SK-N-SH (cell line): ENCODE measurements at regions not wholly inside any gene's neighbourhood (a gene's known extent, or its start where the extent isn't known, plus 50 kb on each side); places are given as distances from the start of the nearest gene placed in this dataset.

Experiments used
- CTCF ChIA-PET: fragments of 300-600, 350-600 bp; formaldehyde crosslinking; extraction: SDS; loops from one replicate; lab custom pipeline; 2021; lab: Yijun Ruan, JAX
- POLR2A ChIA-PET: fragments of 350-600 bp; sonication (Branson Sonifier 250); formaldehyde crosslinking; extraction: SDS; loops from one replicate; lab custom pipeline; 2020; ENCODE audit warnings: antibody characterized with exemption, inconsistent platforms; lab: Yijun Ruan, JAX
- DNase-seq: peaks from one replicate; pipeline ENCODE4 v3.0.0; 2012
- H2AFZ ChIP-seq: fragments of 200-600 bp; sonication (generic); 2 replicates; pipeline ENCODE4 v1.8.1; 2016; ENCODE audit warnings: antibody characterized with exemption, mild to moderate bottlenecking, low read depth
- H3F3A ChIP-seq: fragments of 200-600 bp; sonication (generic); replicated peaks from 2 replicates; pipeline ENCODE3; 2016; ENCODE audit warnings: antibody characterized with exemption, mild to moderate bottlenecking; ENCODE audit not compliant: insufficient read depth
- H3K27ac ChIP-seq, 2 experiments: fragments of 200-500 bp in 1 of 2; fragments of 200-600 bp in 1 of 2; sonication (Bioruptor generic) in 1 of 2; sonication (generic), shearing (Covaris generic) in 1 of 2; 2 replicates each; pipeline versions ENCODE4 v1.5.1 to v1.6.1; 2014 to 2016; ENCODE audit warnings: low read depth in 2 of 2, inconsistent platforms in 1 of 2, low read length in 1 of 2, mild to moderate bottlenecking in 1 of 2, mixed read lengths in 1 of 2
- H3K27me3 ChIP-seq: fragments of 200-600 bp; sonication (generic), shearing (Covaris generic); 2 replicates; pipeline ENCODE4 v1.6.1; 2016; ENCODE audit warnings: mixed run types; ENCODE audit not compliant: insufficient read depth
- H3K36me3 ChIP-seq, 2 experiments: fragments of 200-500 bp in 1 of 2; fragments of 200-600 bp in 1 of 2; sonication (Bioruptor generic) in 1 of 2; sonication (generic) in 1 of 2; replicated peaks in 1 of 2; 2 replicates each; pipeline versions ENCODE3 to v1.5.1; 2014 to 2016; ENCODE audit warnings: low read length in 1 of 2, mild to moderate bottlenecking in 1 of 2; ENCODE audit not compliant: insufficient read depth in 2 of 2, control insufficient read depth in 1 of 2
- H3K4me1 ChIP-seq, 2 experiments: fragments of 200-500 bp in 1 of 2; fragments of 200-600 bp in 1 of 2; sonication (Bioruptor generic) in 1 of 2; sonication (generic), shearing (Covaris generic) in 1 of 2; 2 replicates each; pipeline versions ENCODE4 v1.5.1 to v1.6.1; 2014 to 2016; ENCODE audit warnings: low read depth in 1 of 2, low read length in 1 of 2, mixed run types in 1 of 2; ENCODE audit not compliant: insufficient read depth in 2 of 2, control insufficient read depth in 1 of 2
- H3K4me2 ChIP-seq: fragments of 200-600 bp; sonication (generic), shearing (Covaris generic); 2 replicates; pipeline ENCODE4 v1.6.1; 2017; ENCODE audit warnings: mixed run types
- H3K4me3 ChIP-seq, 2 experiments: fragments of 200-500 bp in 1 of 2; fragments of 200-600 bp in 1 of 2; sonication (Bioruptor generic) in 1 of 2; sonication (generic), shearing (Covaris generic) in 1 of 2; 2 replicates each; pipeline versions ENCODE4 v1.5.1 to v1.8.1; 2014 to 2016; ENCODE audit warnings: low read depth in 2 of 2, inconsistent platforms in 1 of 2, low read length in 1 of 2, mild to moderate bottlenecking in 1 of 2, mixed read lengths in 1 of 2, moderate library complexity in 1 of 2
- H3K79me2 ChIP-seq: fragments of 200-600 bp; sonication (generic); 2 replicates; pipeline ENCODE4 v1.8.1; 2017; ENCODE audit warnings: mild to moderate bottlenecking; ENCODE audit not compliant: insufficient read depth
- H3K9ac ChIP-seq: fragments of 200-600 bp; sonication (generic); 2 replicates; pipeline ENCODE4 v1.6.1; 2017; ENCODE audit warnings: mixed run types
- H3K9me2 ChIP-seq: fragments of 200-600 bp; sonication (generic); 2 replicates; pipeline ENCODE4 v1.6.1; 2017; ENCODE audit warnings: mixed run types
- H3K9me3 ChIP-seq: fragments of 200-600 bp; sonication (generic); 2 replicates; pipeline ENCODE4 v1.6.1; 2017; ENCODE audit warnings: mixed run types, mild to moderate bottlenecking, moderate library complexity
- H4K20me1 ChIP-seq: fragments of 200-600 bp; sonication (generic); 2 replicates; pipeline ENCODE4 v1.6.1; 2017; ENCODE audit warnings: mild to moderate bottlenecking, mixed run types; ENCODE audit not compliant: insufficient read depth
- CHD2 ChIP-seq: fragments of 150-350 bp; IDR thresholded peaks from 2 replicates; pipeline ENCODE4 v1.6.1; 2018; ENCODE audit warnings: low read length; ENCODE audit not compliant: partially characterized antibody
- FOSL2 ChIP-seq: IDR thresholded peaks from 2 replicates; pipeline ENCODE4 v1.4.0; 2012; ENCODE audit warnings: low read depth, mild to moderate bottlenecking, moderate library complexity, borderline replicate concordance
- GABPA ChIP-seq: IDR thresholded peaks from 2 replicates; pipeline ENCODE4 v1.4.0; 2012; ENCODE audit warnings: low read depth, mild to moderate bottlenecking
- NFIC ChIP-seq: IDR thresholded peaks from 2 replicates; pipeline ENCODE4 v1.4.0; 2012; ENCODE audit warnings: borderline replicate concordance
- POLR2AphosphoS5 ChIP-seq: IDR thresholded peaks from 2 replicates; pipeline ENCODE4 v1.6.1; 2012; ENCODE audit warnings: low read depth, low read length
- RCOR1 ChIP-seq: fragments of 150-350 bp; IDR thresholded peaks from 2 replicates; pipeline ENCODE4 v1.6.1; 2017; ENCODE audit warnings: antibody characterized with exemption, low read length
- SIN3A ChIP-seq: IDR thresholded peaks from 2 replicates; pipeline ENCODE4 v1.6.1; 2012; ENCODE audit warnings: low read depth, mild to moderate bottlenecking, low read length, moderate library complexity, borderline replicate concordance
- SMC3 ChIP-seq: IDR thresholded peaks from 2 replicates; pipeline ENCODE4 v1.6.1; 2012; ENCODE audit warnings: low read depth, low read length, improper control_type of control experiment
- TAF1 ChIP-seq: IDR thresholded peaks from 2 replicates; pipeline ENCODE4 v1.6.1; 2012; ENCODE audit warnings: low read depth, mild to moderate bottlenecking, low read length, moderate library complexity, borderline replicate concordance
- TCF12 ChIP-seq: IDR thresholded peaks from 2 replicates; pipeline ENCODE4 v1.4.0; 2012
- TEAD4 ChIP-seq: IDR thresholded peaks from 2 replicates; pipeline ENCODE4 v1.4.0; 2012; ENCODE audit warnings: mild to moderate bottlenecking, borderline replicate concordance; ENCODE audit not compliant: insufficient read depth
- WGBS: methylation state at CpG from one replicate; pipeline ENCODE4 v1.1.6; 2017; ENCODE audit warnings: low lambda C conversion rate; 5-methylcytosine and 5-hydroxymethylcytosine counted together
- TF ChIP-seq, protein P1 (sequence below): IDR thresholded peaks from 2 replicates; pipeline ENCODE4; 2012
- TF ChIP-seq, protein P2 (sequence below): IDR thresholded peaks from 2 replicates; pipeline ENCODE4 v1.6.1; 2012; ENCODE audit warnings: mild to moderate bottlenecking, low read depth, low read length, moderate library complexity
- TF ChIP-seq, protein P3 (sequence below): fragments of 150-350 bp; IDR thresholded peaks from 2 replicates; pipeline ENCODE4 v1.6.1; 2016; ENCODE audit warnings: mild to moderate bottlenecking, low read depth, low read length
- TF ChIP-seq, protein P4 (sequence below): fragments of 200-600 bp; sonication (generic); IDR thresholded peaks from 2 replicates; pipeline ENCODE4 v1.6.1; 2017; ENCODE audit warnings: antibody characterized with exemption, mild to moderate bottlenecking, moderate library complexity
- TF ChIP-seq, protein P5 (sequence below): IDR thresholded peaks from 2 replicates; pipeline ENCODE4 v1.4.0; 2012; ENCODE audit warnings: low read depth, borderline replicate concordance
- TF ChIP-seq, protein P6 (sequence below): IDR thresholded peaks from 2 replicates; pipeline ENCODE4 v1.4.0; 2012; ENCODE audit warnings: low read depth

DNA sequence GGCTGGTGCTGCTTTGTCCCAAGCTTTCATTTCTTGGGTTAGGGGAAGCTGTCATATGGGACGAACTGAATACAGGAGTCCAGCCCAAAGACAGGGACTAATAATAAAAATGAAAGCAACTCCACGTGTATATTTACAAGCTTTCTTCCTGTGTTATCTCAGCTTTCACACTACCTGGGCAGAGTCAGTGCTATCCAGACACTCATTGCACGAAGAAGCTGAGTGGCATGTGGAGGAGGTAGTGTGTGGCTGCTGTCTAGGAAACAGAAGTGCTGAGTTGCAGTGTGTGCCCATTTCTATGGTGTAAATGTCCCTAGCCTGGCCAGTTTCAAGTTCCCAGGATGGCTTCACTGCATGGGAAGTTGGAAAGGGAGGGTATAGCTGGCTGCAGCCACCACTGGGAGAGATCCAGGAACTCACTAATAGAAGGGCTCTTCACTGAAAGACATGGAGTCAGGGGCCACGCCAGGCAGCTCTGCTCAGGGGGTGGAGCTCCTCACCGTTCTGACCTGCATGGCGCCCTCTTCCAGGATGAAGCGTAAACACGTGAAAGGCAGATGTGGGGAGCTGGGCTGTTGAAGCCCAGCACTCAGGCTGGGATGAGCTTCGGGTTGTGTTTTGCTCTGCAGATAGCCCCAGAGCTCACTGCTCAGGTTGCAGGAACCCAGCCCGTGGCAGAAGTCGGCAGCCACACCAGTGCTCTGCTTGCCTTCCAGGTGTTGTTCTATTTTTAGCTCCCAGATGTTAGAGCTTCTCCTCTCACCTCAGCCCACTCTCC is 116.9 kb downstream of the IRX2 start:
- POLR2A ChIA-PET, result no interaction called here
- WGBS, result 4% methylated on average over 11 of the region's 11 CpGs
- CTCF ChIA-PET, result no interaction called here

DNA sequence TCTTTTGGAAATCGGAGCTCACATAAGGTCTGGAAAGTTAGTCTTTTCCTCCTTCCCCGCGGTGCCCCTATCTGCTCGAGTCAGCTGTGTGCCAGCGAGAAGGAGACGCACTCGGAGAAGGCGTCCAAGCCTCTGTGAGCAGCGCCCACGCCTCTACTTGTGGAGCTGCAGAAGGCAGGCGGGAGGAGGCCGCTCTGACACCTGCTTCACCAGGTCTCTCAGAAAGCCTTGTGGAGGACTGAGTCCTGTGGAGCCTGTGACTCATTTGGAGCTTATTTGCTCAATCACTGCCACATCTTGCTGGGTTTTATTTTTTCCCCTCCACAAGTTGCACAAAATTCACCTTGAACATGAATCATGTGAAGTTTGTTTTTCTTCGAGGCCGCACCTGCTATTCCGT is 117.5 kb downstream of the IRX2 start:
- ChIA-PET CTCF (no interaction called here), POLR2A (no interaction called here)
- Histone ChIP-seq H3K9me3 (no peaks in the 10 kb centered on the region), H3K36me3 (no peaks in the 10 kb centered on the region), H3K9me2 (no peaks in the 10 kb centered on the region), H3K9ac (no peak overlapping the region), H4K20me1 (no peaks in the 10 kb centered on the region), H3K27ac (no peak overlapping the region), H2AFZ (no peak overlapping the region), H3K79me2 (no peaks in the 10 kb centered on the region), H3F3A (no peaks in the 10 kb centered on the region), H3K4me1 (no peaks in the 10 kb centered on the region), H3K4me3 (no peak overlapping the region), H3K4me2 (no peak overlapping the region), H3K27me3 (peaks cover 39% of the 10 kb centered on the region)
- WGBS, result 0% methylated on average over 13 of the region's 15 CpGs
- DNase-seq, result no peak
- no peak for TF ChIP-seq NFIC
- no peak for TF ChIP-seq TEAD4
- no peak for TF ChIP-seq SMC3
- no peak for TF ChIP-seq CHD2
- TF ChIP-seq, protein P1, sequence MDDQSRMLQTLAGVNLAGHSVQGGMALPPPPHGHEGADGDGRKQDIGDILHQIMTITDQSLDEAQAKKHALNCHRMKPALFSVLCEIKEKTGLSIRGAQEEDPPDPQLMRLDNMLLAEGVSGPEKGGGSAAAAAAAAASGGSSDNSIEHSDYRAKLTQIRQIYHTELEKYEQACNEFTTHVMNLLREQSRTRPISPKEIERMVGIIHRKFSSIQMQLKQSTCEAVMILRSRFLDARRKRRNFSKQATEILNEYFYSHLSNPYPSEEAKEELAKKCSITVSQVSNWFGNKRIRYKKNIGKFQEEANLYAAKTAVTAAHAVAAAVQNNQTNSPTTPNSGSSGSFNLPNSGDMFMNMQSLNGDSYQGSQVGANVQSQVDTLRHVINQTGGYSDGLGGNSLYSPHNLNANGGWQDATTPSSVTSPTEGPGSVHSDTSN, result no peak
- TF ChIP-seq, protein P2, sequence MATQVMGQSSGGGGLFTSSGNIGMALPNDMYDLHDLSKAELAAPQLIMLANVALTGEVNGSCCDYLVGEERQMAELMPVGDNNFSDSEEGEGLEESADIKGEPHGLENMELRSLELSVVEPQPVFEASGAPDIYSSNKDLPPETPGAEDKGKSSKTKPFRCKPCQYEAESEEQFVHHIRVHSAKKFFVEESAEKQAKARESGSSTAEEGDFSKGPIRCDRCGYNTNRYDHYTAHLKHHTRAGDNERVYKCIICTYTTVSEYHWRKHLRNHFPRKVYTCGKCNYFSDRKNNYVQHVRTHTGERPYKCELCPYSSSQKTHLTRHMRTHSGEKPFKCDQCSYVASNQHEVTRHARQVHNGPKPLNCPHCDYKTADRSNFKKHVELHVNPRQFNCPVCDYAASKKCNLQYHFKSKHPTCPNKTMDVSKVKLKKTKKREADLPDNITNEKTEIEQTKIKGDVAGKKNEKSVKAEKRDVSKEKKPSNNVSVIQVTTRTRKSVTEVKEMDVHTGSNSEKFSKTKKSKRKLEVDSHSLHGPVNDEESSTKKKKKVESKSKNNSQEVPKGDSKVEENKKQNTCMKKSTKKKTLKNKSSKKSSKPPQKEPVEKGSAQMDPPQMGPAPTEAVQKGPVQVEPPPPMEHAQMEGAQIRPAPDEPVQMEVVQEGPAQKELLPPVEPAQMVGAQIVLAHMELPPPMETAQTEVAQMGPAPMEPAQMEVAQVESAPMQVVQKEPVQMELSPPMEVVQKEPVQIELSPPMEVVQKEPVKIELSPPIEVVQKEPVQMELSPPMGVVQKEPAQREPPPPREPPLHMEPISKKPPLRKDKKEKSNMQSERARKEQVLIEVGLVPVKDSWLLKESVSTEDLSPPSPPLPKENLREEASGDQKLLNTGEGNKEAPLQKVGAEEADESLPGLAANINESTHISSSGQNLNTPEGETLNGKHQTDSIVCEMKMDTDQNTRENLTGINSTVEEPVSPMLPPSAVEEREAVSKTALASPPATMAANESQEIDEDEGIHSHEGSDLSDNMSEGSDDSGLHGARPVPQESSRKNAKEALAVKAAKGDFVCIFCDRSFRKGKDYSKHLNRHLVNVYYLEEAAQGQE, result no peak
- no peak for TF ChIP-seq GABPA
- TF ChIP-seq FOSL2, result no peak
- no peak for TF ChIP-seq TCF12
- TF ChIP-seq SIN3A, result no peak
- TF ChIP-seq, protein P3, sequence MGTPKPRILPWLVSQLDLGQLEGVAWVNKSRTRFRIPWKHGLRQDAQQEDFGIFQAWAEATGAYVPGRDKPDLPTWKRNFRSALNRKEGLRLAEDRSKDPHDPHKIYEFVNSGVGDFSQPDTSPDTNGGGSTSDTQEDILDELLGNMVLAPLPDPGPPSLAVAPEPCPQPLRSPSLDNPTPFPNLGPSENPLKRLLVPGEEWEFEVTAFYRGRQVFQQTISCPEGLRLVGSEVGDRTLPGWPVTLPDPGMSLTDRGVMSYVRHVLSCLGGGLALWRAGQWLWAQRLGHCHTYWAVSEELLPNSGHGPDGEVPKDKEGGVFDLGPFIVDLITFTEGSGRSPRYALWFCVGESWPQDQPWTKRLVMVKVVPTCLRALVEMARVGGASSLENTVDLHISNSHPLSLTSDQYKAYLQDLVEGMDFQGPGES, result no peak

More for the DNA sequence above, 116.9 kb downstream of the IRX2 start:
- Histone ChIP-seq H3K36me3 (no peaks in the 10 kb centered on the region), H3F3A (no peaks in the 10 kb centered on the region), H3K4me3 (no peak overlapping the region), H3K9me2 (no peaks in the 10 kb centered on the region), H3K4me1 (no peaks in the 10 kb centered on the region), H3K9me3 (no peaks in the 10 kb centered on the region), H2AFZ (no peak overlapping the region), H3K4me2 (no peak overlapping the region), H3K79me2 (no peaks in the 10 kb centered on the region), H3K27me3 (peaks cover 39% of the 10 kb centered on the region), H4K20me1 (no peaks in the 10 kb centered on the region), H3K27ac (no peak overlapping the region), H3K9ac (no peak overlapping the region)
- no peak for TF ChIP-seq TEAD4
- no peak for TF ChIP-seq RCOR1
- TF ChIP-seq POLR2AphosphoS5, result no peak
- TF ChIP-seq, protein P4, sequence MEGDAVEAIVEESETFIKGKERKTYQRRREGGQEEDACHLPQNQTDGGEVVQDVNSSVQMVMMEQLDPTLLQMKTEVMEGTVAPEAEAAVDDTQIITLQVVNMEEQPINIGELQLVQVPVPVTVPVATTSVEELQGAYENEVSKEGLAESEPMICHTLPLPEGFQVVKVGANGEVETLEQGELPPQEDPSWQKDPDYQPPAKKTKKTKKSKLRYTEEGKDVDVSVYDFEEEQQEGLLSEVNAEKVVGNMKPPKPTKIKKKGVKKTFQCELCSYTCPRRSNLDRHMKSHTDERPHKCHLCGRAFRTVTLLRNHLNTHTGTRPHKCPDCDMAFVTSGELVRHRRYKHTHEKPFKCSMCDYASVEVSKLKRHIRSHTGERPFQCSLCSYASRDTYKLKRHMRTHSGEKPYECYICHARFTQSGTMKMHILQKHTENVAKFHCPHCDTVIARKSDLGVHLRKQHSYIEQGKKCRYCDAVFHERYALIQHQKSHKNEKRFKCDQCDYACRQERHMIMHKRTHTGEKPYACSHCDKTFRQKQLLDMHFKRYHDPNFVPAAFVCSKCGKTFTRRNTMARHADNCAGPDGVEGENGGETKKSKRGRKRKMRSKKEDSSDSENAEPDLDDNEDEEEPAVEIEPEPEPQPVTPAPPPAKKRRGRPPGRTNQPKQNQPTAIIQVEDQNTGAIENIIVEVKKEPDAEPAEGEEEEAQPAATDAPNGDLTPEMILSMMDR, result no peak
- TF ChIP-seq, protein P5, sequence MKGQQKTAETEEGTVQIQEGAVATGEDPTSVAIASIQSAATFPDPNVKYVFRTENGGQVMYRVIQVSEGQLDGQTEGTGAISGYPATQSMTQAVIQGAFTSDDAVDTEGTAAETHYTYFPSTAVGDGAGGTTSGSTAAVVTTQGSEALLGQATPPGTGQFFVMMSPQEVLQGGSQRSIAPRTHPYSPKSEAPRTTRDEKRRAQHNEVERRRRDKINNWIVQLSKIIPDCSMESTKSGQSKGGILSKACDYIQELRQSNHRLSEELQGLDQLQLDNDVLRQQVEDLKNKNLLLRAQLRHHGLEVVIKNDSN, result no peak
- no peak for TF ChIP-seq GABPA
- TF ChIP-seq SMC3, result no peak
- TF ChIP-seq, protein P6, sequence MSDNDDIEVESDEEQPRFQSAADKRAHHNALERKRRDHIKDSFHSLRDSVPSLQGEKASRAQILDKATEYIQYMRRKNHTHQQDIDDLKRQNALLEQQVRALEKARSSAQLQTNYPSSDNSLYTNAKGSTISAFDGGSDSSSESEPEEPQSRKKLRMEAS, result no peak
- no peak for TF ChIP-seq TAF1
- no peak for DNase-seq
